CD4-positive, alpha-beta T cell treated with Interleukin-17A for 1 hour (primary cell): ENCODE measurements at regions not wholly inside any gene's neighbourhood (a gene's known extent, or its start where the extent isn't known, plus 50 kb on each side); places are given as distances from the start of the nearest gene placed in this dataset.

ENCODE experiments used
- DNase-seq: peaks from one replicate; pipeline ENCODE4 v3.0.0-alpha.2; 2020

GRCh38 chr20:61045091-61045490 lies 207.0 kb upstream of the CDH4 start:
- no peak for DNase-seq

GRCh38 chr20:61045876-61046585 lies 206.0 kb upstream of the CDH4 start:
- DNase-seq = no peak

- DNase-seq = no peak
Observed at GRCh38 chr20:61046721-61047351, 205.2 kb upstream of the CDH4 start.

GRCh38 chr20:61047515-61047914 lies 204.5 kb upstream of the CDH4 start:
- no peak for DNase-seq

GRCh38 chr20:61048302-61048701 lies 203.8 kb upstream of the CDH4 start:
- no peak for DNase-seq

GRCh38 chr20:61049684-61050083 lies 202.4 kb upstream of the CDH4 start:
- DNase-seq = no peak

GRCh38 chr20:61050336-61050890 lies 201.6 kb upstream of the CDH4 start:
- no peak for DNase-seq

- no peak for DNase-seq
Observed at GRCh38 chr20:61052195-61052750, 199.8 kb upstream of the CDH4 start.

- DNase-seq = no peak
Observed at GRCh38 chr20:61052776-61053442, 199.2 kb upstream of the CDH4 start.

GRCh38 chr20:61053487-61053886 lies 198.6 kb upstream of the CDH4 start:
- DNase-seq = no peak

GRCh38 chr20:61053889-61054288 lies 198.2 kb upstream of the CDH4 start:
- DNase-seq = no peak

GRCh38 chr20:61054411-61054810 lies 197.7 kb upstream of the CDH4 start:
- DNase-seq = no peak

- DNase-seq = no peak
Observed at GRCh38 chr20:61055180-61056010, 196.7 kb upstream of the CDH4 start.

- DNase-seq = no peak
Observed at GRCh38 chr20:61056116-61056515, 195.9 kb upstream of the CDH4 start.

- no peak for DNase-seq
Observed at GRCh38 chr20:61056627-61057442, 195.2 kb upstream of the CDH4 start.

GRCh38 chr20:61057443-61058121 lies 194.5 kb upstream of the CDH4 start:
- DNase-seq = no peak

GRCh38 chr20:61061981-61062380 lies 190.1 kb upstream of the CDH4 start:
- DNase-seq = no peak

GRCh38 chr20:61065853-61066252 lies 186.2 kb upstream of the CDH4 start:
- DNase-seq = no peak

- no peak for DNase-seq
Observed at GRCh38 chr20:61066526-61066925, 185.5 kb upstream of the CDH4 start.

- no peak for DNase-seq
Observed at GRCh38 chr20:61067221-61067620, 184.8 kb upstream of the CDH4 start.

GRCh38 chr20:61072398-61072797 lies 179.7 kb upstream of the CDH4 start:
- no peak for DNase-seq
